HL-60 (cell line): ENCODE measurements at regions not wholly inside any gene's neighbourhood (a gene's known extent, or its start where the extent isn't known, plus 50 kb on each side); places are given as distances from the start of the nearest gene placed in this dataset.

Experiments used
- GABPA ChIP-seq: IDR thresholded peaks from 2 replicates; pipeline ENCODE4 v1.6.1; 2012; ENCODE audit warnings: low read depth
- POLR2AphosphoS5 ChIP-seq: IDR thresholded peaks from 2 replicates; pipeline ENCODE4 v1.6.1; 2012; ENCODE audit warnings: low read depth
- REST ChIP-seq: IDR thresholded peaks from 2 replicates; pipeline ENCODE4 v1.6.1; 2012; ENCODE audit warnings: low read depth; ENCODE audit not compliant: insufficient replicate concordance
- SPI1 ChIP-seq: IDR thresholded peaks from 2 replicates; pipeline ENCODE4 v1.6.1; 2012; ENCODE audit warnings: low read depth, mild to moderate bottlenecking, borderline replicate concordance
- TF ChIP-seq, protein P1 (sequence below): IDR thresholded peaks from one replicate; pipeline ENCODE4 v1.5.1; 2011; ENCODE audit warnings: low read length, control low read depth, inconsistent platforms; ENCODE audit not compliant: insufficient read depth

- TF ChIP-seq, protein P1, sequence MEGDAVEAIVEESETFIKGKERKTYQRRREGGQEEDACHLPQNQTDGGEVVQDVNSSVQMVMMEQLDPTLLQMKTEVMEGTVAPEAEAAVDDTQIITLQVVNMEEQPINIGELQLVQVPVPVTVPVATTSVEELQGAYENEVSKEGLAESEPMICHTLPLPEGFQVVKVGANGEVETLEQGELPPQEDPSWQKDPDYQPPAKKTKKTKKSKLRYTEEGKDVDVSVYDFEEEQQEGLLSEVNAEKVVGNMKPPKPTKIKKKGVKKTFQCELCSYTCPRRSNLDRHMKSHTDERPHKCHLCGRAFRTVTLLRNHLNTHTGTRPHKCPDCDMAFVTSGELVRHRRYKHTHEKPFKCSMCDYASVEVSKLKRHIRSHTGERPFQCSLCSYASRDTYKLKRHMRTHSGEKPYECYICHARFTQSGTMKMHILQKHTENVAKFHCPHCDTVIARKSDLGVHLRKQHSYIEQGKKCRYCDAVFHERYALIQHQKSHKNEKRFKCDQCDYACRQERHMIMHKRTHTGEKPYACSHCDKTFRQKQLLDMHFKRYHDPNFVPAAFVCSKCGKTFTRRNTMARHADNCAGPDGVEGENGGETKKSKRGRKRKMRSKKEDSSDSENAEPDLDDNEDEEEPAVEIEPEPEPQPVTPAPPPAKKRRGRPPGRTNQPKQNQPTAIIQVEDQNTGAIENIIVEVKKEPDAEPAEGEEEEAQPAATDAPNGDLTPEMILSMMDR = no peak
- TF ChIP-seq POLR2AphosphoS5 (no peak), REST (no peak), GABPA (no peak), SPI1 (no peak)
Measured at GRCh38 chr9:136597965-136598364, 52.1 kb upstream of the NOTCH1 start.
